ENCODE measurements at regions not wholly inside any gene's neighbourhood (a gene's known extent, or its start where the extent isn't known, plus 50 kb on each side); places are given as distances from the start of the nearest gene placed in this dataset.

- DNase-seq, result no peak
These were observed 492.9 kb downstream of the SOX6 start for GRCh38 chr11:15863411-15863810.

- no peak for DNase-seq
These were observed 492.1 kb downstream of the SOX6 start for GRCh38 chr11:15864026-15864805.

DNA sequence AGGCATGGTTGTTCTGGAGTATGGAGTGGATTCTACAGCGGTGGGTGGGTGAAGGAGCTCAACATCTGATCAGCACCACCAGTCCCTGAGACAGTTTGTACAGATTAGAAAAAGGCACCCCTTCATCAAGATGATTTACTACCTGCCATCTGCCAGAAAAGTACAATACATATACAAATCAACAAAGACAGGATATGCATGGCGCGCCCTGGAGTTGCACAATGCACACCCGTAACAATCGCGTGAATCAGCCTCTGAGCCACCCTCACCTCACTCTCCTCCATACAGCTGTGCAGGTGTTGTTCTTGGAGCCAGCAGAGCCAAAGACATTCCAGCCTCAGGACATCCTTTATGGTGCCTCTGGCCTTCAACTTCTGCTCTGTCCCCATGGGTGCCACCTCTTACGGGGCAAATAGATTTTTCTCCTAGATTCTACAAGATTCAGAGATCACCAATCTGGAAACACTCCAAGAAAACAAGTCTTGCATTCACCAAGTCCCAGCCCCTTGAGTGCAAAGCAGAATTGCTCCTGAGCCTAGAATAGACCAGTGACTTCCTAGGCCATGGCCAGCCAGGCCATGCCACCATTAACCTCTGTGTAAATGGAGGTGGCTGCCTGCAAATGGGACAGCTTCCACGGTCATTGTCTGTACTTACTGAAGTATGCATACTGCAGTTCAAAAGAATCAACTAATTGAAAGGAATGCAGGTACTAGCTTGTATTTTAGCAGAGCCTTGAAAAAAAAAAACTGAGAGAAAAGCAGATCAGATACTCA, 490.9 kb downstream of the SOX6 start:
- no peak for DNase-seq

DNA sequence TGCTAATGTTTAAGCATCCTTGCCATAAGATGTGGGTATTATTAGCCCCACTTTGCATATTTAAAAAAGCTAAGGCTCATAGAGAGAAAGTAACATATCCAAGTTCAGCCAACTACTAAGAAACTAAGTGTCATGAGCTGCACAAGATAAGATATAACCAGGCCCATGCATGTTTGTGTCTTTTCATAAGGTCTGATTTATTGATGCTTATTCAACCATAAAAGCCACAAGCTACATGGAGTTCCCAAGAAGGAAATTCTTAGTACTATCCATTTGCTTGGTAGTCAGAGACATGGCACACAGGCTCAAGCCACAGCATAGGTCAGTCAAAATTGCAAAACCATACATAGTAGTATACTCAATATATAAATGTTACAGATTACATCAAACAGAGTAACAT, 488.5 kb downstream of the SOX6 start:
- DNase-seq, result no peak

- no peak for DNase-seq
These were observed 485.4 kb downstream of the SOX6 start for GRCh38 chr11:15870911-15871310.

DNA sequence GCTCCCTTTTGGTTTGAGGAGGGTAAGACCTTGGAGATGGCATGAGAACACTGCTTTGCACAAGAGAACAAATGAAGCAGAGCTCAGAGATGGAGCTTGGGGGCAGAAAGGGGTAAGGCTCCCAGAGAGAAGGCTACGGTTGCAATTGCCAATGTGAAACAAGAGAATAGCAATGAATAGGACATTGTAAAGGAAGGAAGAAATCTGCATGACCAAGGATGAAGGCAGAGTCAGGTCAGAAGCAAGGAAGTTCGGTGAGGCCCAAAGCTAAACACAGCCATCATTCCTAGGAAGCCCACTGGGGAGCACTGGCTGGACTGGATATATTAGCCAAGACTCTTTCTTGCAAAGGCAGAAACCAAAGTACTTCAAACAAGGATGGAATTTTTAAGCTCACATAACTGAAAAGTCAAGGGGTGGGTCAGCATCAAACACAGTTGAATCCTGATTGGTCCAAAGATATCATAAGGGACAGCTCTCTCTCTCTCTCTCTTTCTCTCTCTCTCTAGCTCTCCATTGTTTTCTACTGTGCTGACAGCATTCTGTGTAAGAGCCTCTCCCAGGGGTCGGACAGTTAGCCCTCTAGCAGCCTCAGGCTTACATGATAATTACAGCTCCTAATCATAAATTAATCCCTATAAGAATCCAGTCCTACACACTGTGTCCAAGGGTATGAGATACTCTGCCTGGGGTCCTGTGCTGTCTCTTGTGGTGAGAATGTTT, 484.3 kb downstream of the SOX6 start:
- no peak for DNase-seq

- no peak for DNase-seq
These were observed 482.8 kb downstream of the SOX6 start for GRCh38 chr11:15873501-15873900.

- DNase-seq, result no peak
These were observed 481.6 kb downstream of the SOX6 start for GRCh38 chr11:15874704-15875103.

GRCh38 chr11:15875393-15875792, 481.0 kb downstream of the SOX6 start:
- DNase-seq, result no peak

GRCh38 chr11:15875943-15876342, 480.4 kb downstream of the SOX6 start:
- DNase-seq, result no peak

DNA sequence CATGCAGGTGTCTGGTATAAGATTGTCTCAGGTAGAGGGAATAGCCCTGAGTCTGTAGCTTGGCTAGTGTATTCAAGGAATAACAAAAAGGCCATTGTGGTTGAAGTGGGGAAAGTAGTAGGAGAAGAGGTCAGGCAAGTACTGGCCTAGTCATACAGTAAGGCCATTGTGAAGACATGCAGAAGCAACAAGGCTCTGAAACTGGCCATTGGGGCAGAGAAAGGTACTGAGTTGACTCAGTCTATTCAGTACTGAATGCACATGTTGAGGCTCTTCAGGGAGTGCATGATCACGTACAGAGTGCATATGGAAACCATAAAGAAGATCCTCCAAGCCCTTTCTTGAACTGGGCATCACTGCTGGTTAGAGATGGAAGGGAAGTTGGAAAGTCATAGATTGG, 477.6 kb downstream of the SOX6 start:
- no peak for DNase-seq

- DNase-seq, result no peak
These were observed 476.1 kb downstream of the SOX6 start for GRCh38 chr11:15880291-15880690.

DNA sequence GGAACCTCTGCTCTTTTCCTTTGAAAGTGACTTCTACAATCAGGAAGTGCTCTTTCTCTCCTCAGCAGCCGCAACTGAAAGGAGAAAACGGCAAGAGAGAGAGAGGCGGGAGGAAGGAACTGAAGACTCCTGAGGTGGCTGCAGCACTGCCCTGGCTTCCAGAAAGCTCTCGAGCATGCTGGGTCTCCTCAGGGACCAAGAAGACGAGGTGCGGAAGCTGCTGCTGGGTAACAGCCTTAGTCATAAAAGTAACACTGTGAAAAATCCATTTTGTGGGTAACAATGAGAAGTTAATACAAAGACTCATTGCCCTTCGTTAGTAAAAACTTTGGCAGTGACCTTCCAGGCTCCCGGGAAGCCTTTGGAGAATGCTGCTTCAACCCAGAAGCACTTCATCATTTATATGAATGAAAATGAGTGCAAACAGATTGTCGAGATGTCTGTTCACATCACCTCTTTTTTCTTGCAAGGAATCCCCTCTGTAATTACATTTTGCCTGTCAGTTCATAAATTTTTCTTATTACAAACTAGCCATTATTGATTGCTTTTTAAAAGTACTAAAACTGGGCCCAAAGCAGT, 473.4 kb downstream of the SOX6 start:
- DNase-seq, result no peak

DNA sequence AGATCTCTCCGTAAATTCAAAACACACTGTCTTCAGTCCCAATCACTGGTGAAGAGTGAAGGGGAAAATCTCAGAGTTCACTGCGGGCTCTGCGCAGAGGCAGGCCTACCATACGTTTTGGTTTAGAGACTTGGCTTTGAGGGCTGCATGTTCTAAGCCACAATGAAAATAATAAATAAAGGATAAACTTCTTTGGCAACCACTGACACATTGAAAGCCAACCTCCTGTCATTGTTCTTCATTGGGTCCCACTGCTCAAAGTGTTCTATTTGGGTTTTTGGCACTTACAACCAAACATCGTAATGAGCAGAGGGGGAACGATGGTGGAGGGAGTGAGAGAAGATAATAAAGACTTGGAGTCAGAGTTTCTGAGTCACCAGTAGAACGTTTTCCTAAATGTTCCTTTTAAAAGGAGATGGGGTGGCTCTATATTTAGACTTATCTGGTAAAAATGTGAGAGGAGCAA, 472.9 kb downstream of the SOX6 start:
- DNase-seq, result no peak

DNA sequence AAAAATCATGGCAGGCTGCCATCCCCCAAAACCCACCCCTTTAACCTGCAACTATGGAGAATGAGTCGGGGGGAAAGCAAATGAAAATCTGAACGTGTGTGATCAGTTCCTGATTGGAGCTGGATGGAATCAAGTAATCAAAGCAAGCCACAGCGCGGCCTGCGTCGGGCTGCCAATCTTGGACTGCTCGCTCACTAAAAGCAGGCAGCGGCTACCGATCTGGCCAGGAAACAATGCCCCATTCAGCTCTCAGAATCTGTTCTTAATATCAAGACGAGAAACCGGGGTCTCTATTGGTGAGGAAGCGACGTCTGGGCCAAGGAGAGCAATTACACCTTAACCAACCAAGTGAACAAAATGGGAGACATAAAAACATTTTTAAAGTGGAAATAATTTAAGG, 472.2 kb downstream of the SOX6 start:
- no peak for DNase-seq

DNA sequence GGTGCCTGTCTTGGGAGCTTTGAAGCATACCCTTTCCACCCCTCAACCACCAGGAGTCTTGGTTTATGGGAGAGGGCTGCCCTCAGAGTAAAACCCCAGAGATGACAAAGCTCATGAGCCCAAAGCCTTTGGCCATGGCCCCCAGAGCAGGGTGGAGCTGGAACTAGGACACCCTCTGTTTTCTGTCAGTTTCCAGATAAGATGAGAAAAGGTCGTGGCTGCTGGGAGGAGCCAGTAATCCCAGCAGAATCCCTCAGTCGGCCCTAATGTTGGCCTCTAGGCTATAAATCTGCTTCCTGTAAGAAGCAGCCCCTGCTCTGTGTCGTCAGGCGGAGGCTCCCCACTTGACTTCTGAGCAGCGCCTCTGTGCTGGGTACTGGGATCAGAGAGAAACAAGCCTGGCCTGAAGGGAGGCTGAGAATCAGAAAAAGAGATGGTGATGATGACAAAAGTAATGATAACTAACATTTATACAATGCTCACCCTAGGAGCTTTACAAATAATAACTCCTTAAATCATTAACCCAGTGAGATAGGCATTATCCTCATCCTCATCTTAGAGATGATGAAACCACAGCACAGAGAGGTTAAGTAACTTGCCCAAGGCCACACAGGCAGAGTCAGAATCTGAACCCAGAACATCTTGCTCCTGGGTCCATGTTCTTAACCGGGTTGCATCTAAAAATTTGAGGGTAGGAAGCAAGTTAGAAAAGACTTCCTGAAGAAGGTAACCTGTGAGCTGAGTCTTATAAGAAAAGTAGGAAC, 471.4 kb downstream of the SOX6 start:
- no peak for DNase-seq

GRCh38 chr11:15885854-15886253, 470.5 kb downstream of the SOX6 start:
- no peak for DNase-seq

GRCh38 chr11:15886299-15886698, 470.0 kb downstream of the SOX6 start:
- DNase-seq, result no peak

GRCh38 chr11:15886866-15887265, 469.5 kb downstream of the SOX6 start:
- no peak for DNase-seq

DNA sequence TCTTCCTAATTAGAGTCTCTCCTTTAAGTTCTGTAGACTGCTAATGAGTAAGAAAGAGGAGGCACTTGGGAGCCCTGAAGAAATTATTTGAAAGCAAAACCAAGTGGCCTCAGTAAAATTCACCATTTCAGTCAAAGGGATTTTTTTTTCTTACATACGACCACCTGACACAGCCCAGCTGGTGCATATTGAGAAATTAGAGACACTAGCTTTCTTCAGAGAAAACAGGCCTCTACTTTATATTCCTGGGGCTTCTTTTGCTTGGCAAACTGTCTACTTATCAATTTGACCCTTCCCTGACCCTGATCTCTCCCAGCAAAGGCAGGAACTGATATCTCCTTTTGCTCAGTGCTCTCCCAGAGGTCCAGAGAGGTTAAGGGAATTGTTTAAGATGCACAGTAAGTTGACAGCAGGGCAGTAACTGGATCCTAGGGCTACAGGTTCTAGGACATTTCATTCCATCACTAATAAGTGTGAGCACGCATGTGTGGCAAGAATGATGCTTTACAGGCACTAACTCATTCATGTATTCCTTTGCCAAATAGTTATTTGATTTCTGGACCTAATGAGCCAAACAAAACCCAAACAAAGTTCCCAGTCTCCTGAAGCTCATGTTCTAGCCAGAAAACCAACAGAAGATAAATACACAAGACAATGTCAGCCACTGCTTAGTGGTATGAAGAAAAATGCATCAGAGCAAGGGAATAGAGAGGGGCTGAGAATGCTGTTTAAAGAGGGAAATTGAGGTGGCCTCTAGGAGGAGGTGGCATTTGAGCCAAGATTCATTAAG, 467.6 kb downstream of the SOX6 start:
- DNase-seq, result no peak

DNA sequence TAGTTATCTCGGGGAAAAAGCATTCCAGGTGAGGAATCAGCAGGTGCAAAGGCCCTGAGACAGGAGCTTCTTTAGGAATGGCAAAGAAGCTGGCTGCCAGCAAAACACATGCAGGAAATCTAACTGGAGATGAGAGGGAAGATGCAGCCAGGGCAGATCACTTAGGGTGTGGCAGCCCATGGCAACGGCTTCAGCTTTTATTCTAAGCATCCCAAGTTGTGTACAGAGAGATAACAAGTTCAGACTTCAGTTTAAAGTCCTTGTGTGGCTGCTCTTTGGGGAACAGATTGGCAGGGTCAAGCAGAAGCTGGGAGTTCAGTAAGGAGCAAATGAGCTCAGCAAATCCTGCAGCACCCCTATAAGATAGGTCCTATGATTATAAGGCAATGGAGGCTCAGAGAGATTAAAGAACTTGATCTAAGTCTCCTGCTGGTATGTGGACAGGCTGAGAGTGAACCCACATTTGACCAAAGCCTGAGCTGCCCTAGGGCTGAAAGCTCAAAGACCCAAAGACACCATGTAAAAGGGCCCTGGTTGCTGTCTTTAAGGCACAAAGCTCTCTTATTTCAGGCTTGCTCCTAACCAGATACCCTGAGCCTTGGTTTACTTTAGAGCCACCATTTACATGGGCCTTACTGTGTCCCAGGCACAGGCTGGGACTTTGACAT, 466.8 kb downstream of the SOX6 start:
- DNase-seq, result no peak

All from NCI-H1436 treated with DMSO at 0.1 percent for 48 hours (cell line).